Astrocyte (in vitro differentiated cells and primary cell): ENCODE measurements at regions not wholly inside any gene's neighbourhood (a gene's known extent, or its start where the extent isn't known, plus 50 kb on each side); places are given as distances from the start of the nearest gene placed in this dataset.

Experiments
- EZH2 ChIP-seq: IDR thresholded peaks from 2 replicates; pipeline ENCODE4 v1.6.1; 2012; ENCODE audit warnings: mild to moderate bottlenecking, low read length, inconsistent platforms; ENCODE audit not compliant: insufficient read depth
- TF ChIP-seq, protein P1 (sequence below): IDR thresholded peaks from 2 replicates; pipeline ENCODE4 v1.5.1; 2011; ENCODE audit warnings: low read depth, mild to moderate bottlenecking, inconsistent platforms, low read length, moderate library complexity; ENCODE audit not compliant: insufficient read depth

DNA sequence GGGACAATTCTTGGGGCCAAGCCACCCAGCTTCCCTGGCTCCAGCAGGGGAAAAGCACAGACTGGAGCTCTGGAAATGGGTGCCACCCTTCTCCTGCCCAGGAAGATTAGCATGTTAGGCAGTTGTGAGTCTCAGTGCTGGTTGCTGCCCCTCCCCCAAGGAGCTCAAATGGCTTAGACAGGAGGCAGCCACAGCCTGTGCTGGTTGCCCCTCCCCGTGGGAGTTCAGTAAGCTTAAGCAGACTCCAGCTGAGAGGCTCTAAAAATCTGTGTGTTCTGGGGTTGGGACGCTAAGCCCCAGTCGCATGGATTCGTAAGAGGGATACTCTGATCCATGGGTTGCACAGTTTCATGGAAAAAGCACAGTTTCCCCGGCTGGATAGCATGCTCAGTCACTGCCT, 92.7 kb upstream of the NDST3 start:
- TF ChIP-seq EZH2 = no peak
- TF ChIP-seq, protein P1, sequence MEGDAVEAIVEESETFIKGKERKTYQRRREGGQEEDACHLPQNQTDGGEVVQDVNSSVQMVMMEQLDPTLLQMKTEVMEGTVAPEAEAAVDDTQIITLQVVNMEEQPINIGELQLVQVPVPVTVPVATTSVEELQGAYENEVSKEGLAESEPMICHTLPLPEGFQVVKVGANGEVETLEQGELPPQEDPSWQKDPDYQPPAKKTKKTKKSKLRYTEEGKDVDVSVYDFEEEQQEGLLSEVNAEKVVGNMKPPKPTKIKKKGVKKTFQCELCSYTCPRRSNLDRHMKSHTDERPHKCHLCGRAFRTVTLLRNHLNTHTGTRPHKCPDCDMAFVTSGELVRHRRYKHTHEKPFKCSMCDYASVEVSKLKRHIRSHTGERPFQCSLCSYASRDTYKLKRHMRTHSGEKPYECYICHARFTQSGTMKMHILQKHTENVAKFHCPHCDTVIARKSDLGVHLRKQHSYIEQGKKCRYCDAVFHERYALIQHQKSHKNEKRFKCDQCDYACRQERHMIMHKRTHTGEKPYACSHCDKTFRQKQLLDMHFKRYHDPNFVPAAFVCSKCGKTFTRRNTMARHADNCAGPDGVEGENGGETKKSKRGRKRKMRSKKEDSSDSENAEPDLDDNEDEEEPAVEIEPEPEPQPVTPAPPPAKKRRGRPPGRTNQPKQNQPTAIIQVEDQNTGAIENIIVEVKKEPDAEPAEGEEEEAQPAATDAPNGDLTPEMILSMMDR = no peak
